Ishikawa (cell line): ENCODE measurements at regions not wholly inside any gene's neighbourhood (a gene's known extent, or its start where the extent isn't known, plus 50 kb on each side); places are given as distances from the start of the nearest gene placed in this dataset.

ENCODE experiments used
- EP300 ChIP-seq: IDR thresholded peaks from 2 replicates; pipeline ENCODE4 v1.6.1; 2012; ENCODE audit warnings: borderline replicate concordance
- RAD21 ChIP-seq: IDR thresholded peaks from 2 replicates; pipeline ENCODE4 v1.6.1; 2012; ENCODE audit warnings: low read depth
- TAF1 ChIP-seq: IDR thresholded peaks from 2 replicates; pipeline ENCODE4 v1.6.1; 2012; ENCODE audit warnings: low read depth, mild to moderate bottlenecking
- YY1 ChIP-seq: IDR thresholded peaks from 2 replicates; pipeline ENCODE4 v1.6.1; 2012; ENCODE audit warnings: low read depth

- TF ChIP-seq EP300 (no peak), TAF1 (no peak), RAD21 (no peak), YY1 (no peak)
These were observed 330.1 kb upstream of the PLET1 start for GRCh38 chr11:112590764-112591163.
